ENCODE measurements at regions not wholly inside any gene's neighbourhood (a gene's known extent, or its start where the extent isn't known, plus 50 kb on each side); places are given as distances from the start of the nearest gene placed in this dataset.

DNA sequence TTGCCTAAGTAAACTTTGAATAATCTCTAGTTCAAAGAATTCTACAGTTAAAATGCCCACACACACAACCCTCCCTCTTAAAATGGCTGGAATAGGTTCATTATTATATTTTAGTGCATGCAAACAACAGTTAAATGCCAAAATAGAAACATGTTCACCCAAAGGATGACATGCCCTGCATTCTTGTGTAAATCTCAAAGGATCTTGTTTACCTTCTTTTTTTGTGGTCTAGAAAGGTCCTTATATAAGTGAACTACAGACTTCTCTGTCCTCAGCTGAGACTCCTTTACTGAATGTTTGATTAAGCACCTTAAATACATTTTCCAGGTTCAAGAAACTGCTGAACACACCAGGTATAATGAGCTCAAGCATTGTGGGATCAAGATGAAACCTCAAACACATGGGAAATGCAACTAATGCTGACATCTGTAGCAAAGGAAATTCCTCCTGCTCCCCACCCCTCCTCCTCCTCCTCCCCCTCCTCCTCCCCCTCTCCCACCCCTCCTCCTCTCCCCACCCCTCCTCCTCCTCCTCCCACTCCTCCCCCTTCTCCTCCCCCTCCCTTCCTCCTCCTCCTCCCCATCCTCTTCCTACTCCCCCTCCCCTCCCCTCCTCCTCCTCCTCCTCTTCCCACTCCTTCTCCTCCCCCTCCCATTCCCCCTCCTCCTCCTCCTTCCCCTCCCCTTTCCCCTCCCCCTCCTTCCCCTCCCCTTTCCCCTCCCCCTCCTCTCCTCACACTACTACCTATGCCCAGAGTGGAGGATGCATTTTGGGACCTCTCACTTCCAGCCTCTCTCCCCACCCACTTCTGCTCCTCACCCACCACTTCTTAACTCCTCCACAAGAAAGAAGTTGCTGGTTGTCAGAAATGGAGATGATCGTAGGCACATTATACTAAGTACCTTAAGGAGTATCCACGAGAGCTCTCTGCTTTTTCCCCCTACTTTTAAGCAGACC lies 233.9 kb downstream of the MRPL39 start:
- TF ChIP-seq EGR1 (IDR thresholded peaks at IDR 0.05), result no peak
- TF ChIP-seq YY1 (IDR thresholded peaks at IDR 0.05; ENCODE audit: low read depth), result no peak
- TF ChIP-seq NFIC (IDR thresholded peaks at IDR 0.05), result no peak
- no peak for TF ChIP-seq FOXM1 (IDR thresholded peaks at IDR 0.05; ENCODE audit: borderline replicate concordance, low read depth)
- no peak for TF ChIP-seq MAX (IDR thresholded peaks at IDR 0.05)
- no peak for TF ChIP-seq TAF1 (IDR thresholded peaks at IDR 0.05; ENCODE audit: low read depth)
- TF ChIP-seq EP300 (IDR thresholded peaks at IDR 0.05; ENCODE audit: borderline replicate concordance), result no peak
- no peak for TF ChIP-seq CEBPB (IDR thresholded peaks at IDR 0.05)
- no peak for TF ChIP-seq RAD21 (IDR thresholded peaks at IDR 0.05; ENCODE audit: low read depth)
- TF ChIP-seq TCF12 (IDR thresholded peaks at IDR 0.05; ENCODE audit: low read depth), result no peak
